ENCODE measurements at regions not wholly inside any gene's neighbourhood (a gene's known extent, or its start where the extent isn't known, plus 50 kb on each side); places are given as distances from the start of the nearest gene placed in this dataset.

- H3K4me3 Mint-ChIP-seq, result no peak overlapping the region
- CTCF ChIA-PET, result no interaction called here
- H3K9me3 Mint-ChIP-seq, result no peaks in the 10 kb centered on the region
These were observed 53.9 kb upstream of the RCE1 start for GRCh38 chr11:66789097-66789890.

GRCh38 chr11:66787934-66788758 lies 55.1 kb upstream of the RCE1 start:
- no peaks in the 10 kb centered on the region for H3K36me3 Mint-ChIP-seq
- DNase-seq (ENCODE audit: low spot score) (no peak), ATAC-seq (no peak)
- H3K27me3 Mint-ChIP-seq (ENCODE audit: low read depth), result no peaks in the 10 kb centered on the region
- POLR2A ChIA-PET, result no interaction called here
- CTCF ChIA-PET, result no interaction called here
- H3K9me3 Mint-ChIP-seq, result no peaks in the 10 kb centered on the region
- no peak overlapping the region for H3K27ac Mint-ChIP-seq
- TF ChIP-seq NR2C2 (CRISPR knock-in tag; IDR thresholded peaks at IDR 0.05), result no peak
- no peak for TF ChIP-seq ELF4 (CRISPR knock-in tag; IDR thresholded peaks at IDR 0.05; ENCODE audit: low read depth)
- TF ChIP-seq AR (CRISPR knock-in tag; IDR thresholded peaks at IDR 0.05), result no peak
- no peak for TF ChIP-seq STAT6 (CRISPR knock-in tag; conservative IDR thresholded peaks at IDR 0.05; ENCODE audit: low read depth)
- TF ChIP-seq EMX1 (CRISPR knock-in tag; IDR thresholded peaks at IDR 0.05), result no peak
- TF ChIP-seq KAT7 (CRISPR knock-in tag; IDR thresholded peaks at IDR 0.05; ENCODE audit: borderline replicate concordance), result no peak
- TF ChIP-seq E2F5 (CRISPR knock-in tag; IDR thresholded peaks at IDR 0.05), result no peak
- no peak for TF ChIP-seq ZNF416 (CRISPR knock-in tag; IDR thresholded peaks at IDR 0.05)
- no peak for TF ChIP-seq SMAD3 (CRISPR knock-in tag; IDR thresholded peaks at IDR 0.05; ENCODE audit: borderline replicate concordance)
- no peak for TF ChIP-seq ZNF671 (CRISPR knock-in tag; IDR thresholded peaks at IDR 0.05)
- no peak for TF ChIP-seq GRHL2 (CRISPR knock-in tag; IDR thresholded peaks at IDR 0.05; ENCODE audit: insufficient replicate concordance, severe bottlenecking)
- TF ChIP-seq MYBL2 (CRISPR knock-in tag; IDR thresholded peaks at IDR 0.05), result no peak
- no peak for TF ChIP-seq ZNF396 (CRISPR knock-in tag; IDR thresholded peaks at IDR 0.05; ENCODE audit: borderline replicate concordance)
- no peak for TF ChIP-seq NFE2L1 (CRISPR knock-in tag; IDR thresholded peaks at IDR 0.05)
- H3K4me3 Mint-ChIP-seq, result no peak overlapping the region
- no peaks in the 10 kb centered on the region for H3K4me1 Mint-ChIP-seq

More at GRCh38 chr11:66789097-66789890, 53.9 kb upstream of the RCE1 start:
- no peak for TF ChIP-seq CBFB (CRISPR knock-in tag; IDR thresholded peaks at IDR 0.05; ENCODE audit: low read depth)
- TF ChIP-seq NFYB (CRISPR knock-in tag; conservative IDR thresholded peaks at IDR 0.05; ENCODE audit: low read depth), result no peak
- TF ChIP-seq ZNF671 (CRISPR knock-in tag; IDR thresholded peaks at IDR 0.05), result no peak
- TF ChIP-seq, protein P1, sequence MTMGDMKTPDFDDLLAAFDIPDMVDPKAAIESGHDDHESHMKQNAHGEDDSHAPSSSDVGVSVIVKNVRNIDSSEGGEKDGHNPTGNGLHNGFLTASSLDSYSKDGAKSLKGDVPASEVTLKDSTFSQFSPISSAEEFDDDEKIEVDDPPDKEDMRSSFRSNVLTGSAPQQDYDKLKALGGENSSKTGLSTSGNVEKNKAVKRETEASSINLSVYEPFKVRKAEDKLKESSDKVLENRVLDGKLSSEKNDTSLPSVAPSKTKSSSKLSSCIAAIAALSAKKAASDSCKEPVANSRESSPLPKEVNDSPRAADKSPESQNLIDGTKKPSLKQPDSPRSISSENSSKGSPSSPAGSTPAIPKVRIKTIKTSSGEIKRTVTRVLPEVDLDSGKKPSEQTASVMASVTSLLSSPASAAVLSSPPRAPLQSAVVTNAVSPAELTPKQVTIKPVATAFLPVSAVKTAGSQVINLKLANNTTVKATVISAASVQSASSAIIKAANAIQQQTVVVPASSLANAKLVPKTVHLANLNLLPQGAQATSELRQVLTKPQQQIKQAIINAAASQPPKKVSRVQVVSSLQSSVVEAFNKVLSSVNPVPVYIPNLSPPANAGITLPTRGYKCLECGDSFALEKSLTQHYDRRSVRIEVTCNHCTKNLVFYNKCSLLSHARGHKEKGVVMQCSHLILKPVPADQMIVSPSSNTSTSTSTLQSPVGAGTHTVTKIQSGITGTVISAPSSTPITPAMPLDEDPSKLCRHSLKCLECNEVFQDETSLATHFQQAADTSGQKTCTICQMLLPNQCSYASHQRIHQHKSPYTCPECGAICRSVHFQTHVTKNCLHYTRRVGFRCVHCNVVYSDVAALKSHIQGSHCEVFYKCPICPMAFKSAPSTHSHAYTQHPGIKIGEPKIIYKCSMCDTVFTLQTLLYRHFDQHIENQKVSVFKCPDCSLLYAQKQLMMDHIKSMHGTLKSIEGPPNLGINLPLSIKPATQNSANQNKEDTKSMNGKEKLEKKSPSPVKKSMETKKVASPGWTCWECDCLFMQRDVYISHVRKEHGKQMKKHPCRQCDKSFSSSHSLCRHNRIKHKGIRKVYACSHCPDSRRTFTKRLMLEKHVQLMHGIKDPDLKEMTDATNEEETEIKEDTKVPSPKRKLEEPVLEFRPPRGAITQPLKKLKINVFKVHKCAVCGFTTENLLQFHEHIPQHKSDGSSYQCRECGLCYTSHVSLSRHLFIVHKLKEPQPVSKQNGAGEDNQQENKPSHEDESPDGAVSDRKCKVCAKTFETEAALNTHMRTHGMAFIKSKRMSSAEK (CRISPR knock-in tag; IDR thresholded peaks at IDR 0.05; ENCODE audit: borderline replicate concordance), result no peak
- no peak for TF ChIP-seq ETV6 (CRISPR knock-in tag; IDR thresholded peaks at IDR 0.05)
- TF ChIP-seq KAT7 (CRISPR knock-in tag; IDR thresholded peaks at IDR 0.05; ENCODE audit: borderline replicate concordance), result no peak
- no peak for TF ChIP-seq NFE2L1 (CRISPR knock-in tag; IDR thresholded peaks at IDR 0.05)
- TF ChIP-seq TEAD4 (CRISPR knock-in tag; IDR thresholded peaks at IDR 0.05), result no peak
- no peak for TF ChIP-seq IRF1 (CRISPR knock-in tag; IDR thresholded peaks at IDR 0.05)
- TF ChIP-seq ZNF121 (CRISPR knock-in tag; IDR thresholded peaks at IDR 0.05), result no peak
- H3K27ac Mint-ChIP-seq, result no peak overlapping the region
- POLR2A ChIA-PET, result interaction anchor here (0.7 kb wide), 1 partner anchor 111 kb away, joined by 3 read pairs; no protein-coding TSS in a partner anchor
- no peaks in the 10 kb centered on the region for H3K4me1 Mint-ChIP-seq
- no peaks in the 10 kb centered on the region for H3K27me3 Mint-ChIP-seq (ENCODE audit: low read depth)
- ATAC-seq, result no peak
- no peaks in the 10 kb centered on the region for H3K36me3 Mint-ChIP-seq
- DNase-seq (ENCODE audit: low spot score), result no peak

All from WTC11 (cell line).